Panc1 (cell line): ENCODE measurements at regions not wholly inside any gene's neighbourhood (a gene's known extent, or its start where the extent isn't known, plus 50 kb on each side); places are given as distances from the start of the nearest gene placed in this dataset.

Experiments used
- CTCF ChIP-seq: fragments of 450-650 bp; IDR thresholded peaks from 2 replicates; pipeline ENCODE4 v1.5.1; 2017; ENCODE audit warnings: mild to moderate bottlenecking
- POLR2AphosphoS5 ChIP-seq: IDR thresholded peaks from 2 replicates; pipeline ENCODE4 v1.6.1; 2012; ENCODE audit warnings: mild to moderate bottlenecking, low read depth, low read length, moderate library complexity
- REST ChIP-seq, 2 experiments: IDR thresholded peaks; 2 replicates each; pipeline ENCODE4 v1.6.1; 2011 to 2012; ENCODE audit warnings: low read depth in 2 of 2, control low read depth in 1 of 2, low read length in 1 of 2, mild to moderate bottlenecking in 1 of 2, moderate library complexity in 1 of 2; ENCODE audit not compliant: insufficient read depth in 1 of 2
- TCF7L2 ChIP-seq: IDR thresholded peaks from 2 replicates; pipeline ENCODE4 v1.6.1; 2011; ENCODE audit warnings: mild to moderate bottlenecking, low read depth, low read length, inconsistent platforms

GRCh38 chr17:77304746-77305473 is 164.1 kb downstream of the SEC14L1 start:
- no peak for TF ChIP-seq CTCF
- 0 out of 2 replicates have a peak, but pooled peaks have one; percentile 30 for TF ChIP-seq POLR2AphosphoS5
- TF ChIP-seq REST (IDR thresholded peaks at IDR 0.05; ENCODE audit: insufficient read depth in 1 of 2, low read depth in 2 of 2, low read length in 1 of 2): no peak
- no peak for TF ChIP-seq TCF7L2
